GM23338 (cell line): ENCODE measurements at regions not wholly inside any gene's neighbourhood (a gene's known extent, or its start where the extent isn't known, plus 50 kb on each side); places are given as distances from the start of the nearest gene placed in this dataset.

ENCODE experiments used
- ATAC-seq: fragments of 200-7000 bp; cut with Tn5 transposase; 3 replicates; pipeline ENCODE4 v1.9.1; 2020
- DNase-seq: peaks from one replicate; pipeline ENCODE4 v3.0.0-alpha.2; 2015; ENCODE audit warnings: low spot score
- H2AFZ ChIP-seq: fragments of 200-600 bp; sonication (generic); 2 replicates; pipeline ENCODE4 v1.8.0; 2016; ENCODE audit warnings: antibody characterized with exemption, mild to moderate bottlenecking, moderate library complexity
- H3F3A ChIP-seq: fragments of 200-600 bp; sonication (generic); replicated peaks from 2 replicates; pipeline ENCODE4 v1.8.0; 2017; ENCODE audit warnings: antibody characterized with exemption, mixed run types, low read depth
- H3K27ac ChIP-seq: fragments of 200-600 bp; sonication (generic); 2 replicates; pipeline ENCODE4 v1.6.1; 2016; ENCODE audit warnings: low read depth
- H3K27me3 ChIP-seq: fragments of 200-600 bp; sonication (generic); 2 replicates; pipeline ENCODE4 v1.8.0; 2016; ENCODE audit warnings: mild to moderate bottlenecking, mixed run types, moderate library complexity; ENCODE audit not compliant: insufficient read depth
- H3K36me3 ChIP-seq: fragments of 200-600 bp; sonication (generic); 2 replicates; pipeline ENCODE4 v1.8.0; 2016; ENCODE audit warnings: mild to moderate bottlenecking; ENCODE audit not compliant: insufficient read depth
- H3K4me1 ChIP-seq: fragments of 200-600 bp; sonication (generic); 2 replicates; pipeline ENCODE4 v1.8.0; 2016; ENCODE audit warnings: mild to moderate bottlenecking, moderate library complexity; ENCODE audit not compliant: insufficient read depth
- H3K4me2 ChIP-seq: fragments of 200-600 bp; sonication (generic); 2 replicates; pipeline ENCODE4 v1.7.1; 2017; ENCODE audit warnings: mixed run types
- H3K4me3 ChIP-seq: fragments of 200-600 bp; sonication (generic); 2 replicates; pipeline ENCODE4 v1.6.1; 2016; ENCODE audit warnings: mixed run types
- H3K79me2 ChIP-seq: fragments of 200-600 bp; sonication (generic); replicated peaks from 2 replicates; pipeline ENCODE4 v1.8.0; 2017; ENCODE audit warnings: mild to moderate bottlenecking; ENCODE audit not compliant: insufficient read depth
- H3K9me2 ChIP-seq: fragments of 200-600 bp; sonication (generic); 2 replicates; pipeline ENCODE4 v1.8.0; 2017; ENCODE audit not compliant: insufficient read depth
- H4K20me1 ChIP-seq: fragments of 200-600 bp; sonication (generic); replicated peaks from 2 replicates; pipeline ENCODE4 v1.8.0; 2017; ENCODE audit warnings: mild to moderate bottlenecking; ENCODE audit not compliant: insufficient read depth
- H3K27ac Mint-ChIP-seq: 2 replicates; pipeline ENCODE4 v1.8.0; 2020; ENCODE audit warnings: inconsistent platforms, mild to moderate bottlenecking, moderate library complexity, mixed read lengths
- H3K27me3 Mint-ChIP-seq: 3 replicates; pipeline ENCODE4 v1.8.0; 2022; ENCODE audit warnings: low read depth, mild to moderate bottlenecking, moderate library complexity, mixed read lengths, inconsistent platforms; ENCODE audit not compliant: insufficient read depth, poor library complexity
- H3K36me3 Mint-ChIP-seq: 3 replicates; pipeline ENCODE4 v1.8.0; 2021; ENCODE audit warnings: low read depth, mild to moderate bottlenecking, inconsistent platforms, moderate library complexity, mixed read lengths
- H3K4me1 Mint-ChIP-seq: 3 replicates; pipeline ENCODE4 v1.8.0; 2020; ENCODE audit warnings: mild to moderate bottlenecking, inconsistent platforms, mixed read lengths
- H3K4me3 Mint-ChIP-seq: 3 replicates; pipeline ENCODE4 v1.8.0; 2021; ENCODE audit warnings: moderate library complexity, mild to moderate bottlenecking, inconsistent platforms, mixed read lengths
- H3K9me3 Mint-ChIP-seq: 3 replicates; pipeline ENCODE4 v1.8.0; 2020; ENCODE audit warnings: moderate library complexity, mild to moderate bottlenecking, inconsistent platforms, mixed read lengths
- CREB1 ChIP-seq: fragments of 250-450 bp; sonication (Bioruptor Pico); IDR thresholded peaks from 2 replicates; pipeline ENCODE4 v1.5.0; 2020; ENCODE audit warnings: low read depth, mild to moderate bottlenecking, moderate library complexity
- CTCF ChIP-seq, 2 experiments: fragments of 200-600 bp in 1 of 2; sonication (generic) in 1 of 2; conservative IDR thresholded peaks; 2 replicates each; pipeline versions ENCODE4 v1.5.1 to v1.6.1; 2016 to 2017; ENCODE audit warnings: antibody characterized with exemption in 2 of 2, low read depth in 2 of 2, mild to moderate bottlenecking in 2 of 2, moderate library complexity in 1 of 2
- ETS1 ChIP-seq: IDR thresholded peaks from 2 replicates; pipeline ENCODE4 v1.6.1; 2016; ENCODE audit warnings: antibody characterized with exemption
- EZH2 ChIP-seq: fragments of 200-600 bp; sonication (generic); IDR thresholded peaks from one replicate; pipeline ENCODE4 v1.8.0; 2017; ENCODE audit warnings: antibody characterized with exemption, mild to moderate bottlenecking, low read depth; ENCODE audit not compliant: unreplicated experiment
- EZH2phosphoT487 ChIP-seq: fragments of 200-600 bp; sonication (generic); IDR thresholded peaks from one replicate; pipeline ENCODE4 v1.8.1; 2018; ENCODE audit warnings: antibody characterized with exemption; ENCODE audit not compliant: unreplicated experiment
- JUNB ChIP-seq: IDR thresholded peaks from one replicate; pipeline ENCODE4 v1.6.1; 2016; ENCODE audit warnings: antibody characterized with exemption; ENCODE audit not compliant: unreplicated experiment
- NANOG ChIP-seq: IDR thresholded peaks from 2 replicates; pipeline ENCODE4 v1.6.1; 2016; ENCODE audit warnings: antibody characterized with exemption, borderline replicate concordance
- POLR2AphosphoS5 ChIP-seq: IDR thresholded peaks from 2 replicates; pipeline ENCODE4 v1.6.1; 2016; ENCODE audit warnings: antibody characterized with exemption, low read depth
- REST ChIP-seq: IDR thresholded peaks from one replicate; pipeline ENCODE4 v1.6.1; 2018; ENCODE audit warnings: antibody characterized with exemption; ENCODE audit not compliant: unreplicated experiment
- STAT1 ChIP-seq: IDR thresholded peaks from one replicate; pipeline ENCODE4 v1.6.1; 2016; ENCODE audit warnings: antibody characterized with exemption; ENCODE audit not compliant: unreplicated experiment
- ZNF114 ChIP-seq: fragments of 250-450 bp; sonication (Bioruptor Pico); IDR thresholded peaks from 2 replicates; pipeline ENCODE4 v1.5.0; 2020; ENCODE audit warnings: mild to moderate bottlenecking, moderate library complexity
- ZNF331 ChIP-seq: fragments of 250-450 bp; sonication (Bioruptor Pico); IDR thresholded peaks from 2 replicates; pipeline ENCODE4 v1.5.0; 2020; ENCODE audit warnings: low read depth, mild to moderate bottlenecking, moderate library complexity

GRCh38 chr2:143870696-143871095, 649.2 kb downstream of the ZEB2 start (continued):
- TF ChIP-seq ZNF114 (CRISPR knock-in tag) = no peak
- TF ChIP-seq EZH2phosphoT487 = no peak
- TF ChIP-seq REST = no peak
- no peak for TF ChIP-seq ZNF331 (CRISPR knock-in tag)
- no peak for TF ChIP-seq CREB1 (CRISPR knock-in tag)
- no peak for TF ChIP-seq JUNB

GRCh38 chr2:143856978-143857377, 662.9 kb downstream of the ZEB2 start:
- Histone ChIP-seq H2AFZ (no peak overlapping the region), H3K36me3 (no peaks in the 10 kb centered on the region), H3K27ac (no peak overlapping the region), H3F3A (no peaks in the 10 kb centered on the region), H3K9me2 (peaks cover 9% of the 10 kb centered on the region), H3K4me2 (no peak overlapping the region), H4K20me1 (no peaks in the 10 kb centered on the region), H3K27me3 (no peaks in the 10 kb centered on the region), H3K4me3 (no peak overlapping the region), H3K4me1 (0 out of 2 replicates have a peak, but pooled peaks cover 4% of the 10 kb centered on the region), H3K79me2 (no peaks in the 10 kb centered on the region)
- H3K27me3 Mint-ChIP-seq = peaks cover 2% of the 10 kb centered on the region
- DNase-seq (no peak), ATAC-seq (no peak)
- peaks cover 12% of the 10 kb centered on the region for H3K4me1 Mint-ChIP-seq
- peaks cover 4% of the 10 kb centered on the region for H3K36me3 Mint-ChIP-seq
- H3K9me3 Mint-ChIP-seq = peaks cover 5% of the 10 kb centered on the region; the same call in 1 of the 3 replicates
- no peak overlapping the region for H3K4me3 Mint-ChIP-seq
- no peak overlapping the region for H3K27ac Mint-ChIP-seq
- no peak for TF ChIP-seq CREB1 (CRISPR knock-in tag)
- no peak for TF ChIP-seq NANOG
- no peak for TF ChIP-seq EZH2phosphoT487
- no peak for TF ChIP-seq ZNF114 (CRISPR knock-in tag)
- TF ChIP-seq POLR2AphosphoS5 = no peak
- no peak for TF ChIP-seq ZNF331 (CRISPR knock-in tag)
- no peak for TF ChIP-seq CTCF (conservative IDR thresholded peaks at IDR 0.05; ENCODE audit: low read depth in 2 of 2)
- TF ChIP-seq ETS1 = no peak
- TF ChIP-seq EZH2 = no peak
- no peak for TF ChIP-seq STAT1
- TF ChIP-seq JUNB = no peak
- no peak for TF ChIP-seq REST
